Activated CD4-positive, alpha-beta T cell treated with anti-CD3 and anti-CD28 coated beads for 1 hour (primary cell): ENCODE measurements at regions not wholly inside any gene's neighbourhood (a gene's known extent, or its start where the extent isn't known, plus 50 kb on each side); places are given as distances from the start of the nearest gene placed in this dataset.

ENCODE experiments used
- DNase-seq: peaks from one replicate; pipeline ENCODE4 v3.0.0-alpha.2; 2020

- DNase-seq = no peak
Observed at GRCh38 chr18:78584459-78585022, 395.1 kb upstream of the SALL3 start.

DNA sequence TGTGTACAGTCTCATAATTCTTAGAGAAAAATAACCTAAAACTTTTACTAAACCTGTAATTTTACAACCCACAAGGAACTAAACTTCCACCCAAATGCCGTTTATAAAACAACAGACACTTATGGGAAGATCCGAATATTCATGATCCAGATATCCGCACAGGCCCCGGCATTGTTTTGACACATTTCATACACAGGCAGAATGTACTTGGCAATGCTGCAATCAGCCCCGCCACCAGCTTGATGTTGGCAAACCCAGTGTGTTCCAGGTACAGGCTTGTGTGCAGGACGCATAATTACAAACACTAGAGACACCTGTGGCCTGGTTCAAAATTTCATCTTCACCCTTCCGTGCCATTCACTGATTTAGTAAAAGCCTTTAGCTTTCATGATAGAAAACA lies 393.0 kb upstream of the SALL3 start:
- no peak for DNase-seq

DNA sequence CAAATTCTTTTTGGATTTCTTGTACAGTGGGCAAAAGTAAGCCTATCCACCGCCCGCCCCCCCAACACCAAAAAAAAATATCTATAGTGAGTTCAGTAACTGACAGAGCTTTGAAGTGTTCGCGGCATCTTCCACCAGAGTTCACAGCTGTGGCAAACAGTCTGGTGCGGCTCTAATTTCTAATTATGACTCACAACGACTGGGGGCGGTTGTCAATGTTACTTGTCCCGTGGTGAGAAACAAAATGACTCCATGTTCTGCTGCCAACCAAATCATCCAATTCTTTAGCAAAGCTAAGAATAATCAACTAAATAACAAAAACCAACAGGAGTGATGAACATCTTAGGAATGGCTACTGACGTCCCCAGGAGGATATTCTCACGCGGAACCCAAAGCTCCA lies 392.5 kb upstream of the SALL3 start:
- DNase-seq = no peak

GRCh38 chr18:78587626-78588600 lies 391.7 kb upstream of the SALL3 start:
- DNase-seq = no peak

GRCh38 chr18:78589916-78590437 lies 389.6 kb upstream of the SALL3 start:
- no peak for DNase-seq

DNA sequence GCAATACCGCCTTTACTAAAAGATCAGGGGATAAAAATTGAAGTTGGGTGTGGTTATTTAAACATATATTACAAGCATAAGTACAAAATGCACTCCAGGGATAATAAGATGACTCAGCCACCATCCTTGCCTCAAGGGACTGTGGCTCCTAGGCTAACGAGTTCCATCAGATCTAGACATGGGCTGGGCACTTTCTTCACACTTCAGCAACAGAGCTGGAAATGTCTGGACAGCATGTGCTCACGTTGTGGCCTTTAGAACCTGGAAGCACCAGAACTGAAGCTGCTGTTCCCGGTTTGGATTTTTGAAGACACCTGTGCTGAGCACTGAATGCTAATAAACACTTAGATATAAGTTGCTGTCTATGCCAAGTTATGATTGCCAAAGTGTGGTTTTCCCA lies 384.2 kb upstream of the SALL3 start:
- no peak for DNase-seq

GRCh38 chr18:78595924-78596573 lies 383.6 kb upstream of the SALL3 start:
- DNase-seq = no peak

DNA sequence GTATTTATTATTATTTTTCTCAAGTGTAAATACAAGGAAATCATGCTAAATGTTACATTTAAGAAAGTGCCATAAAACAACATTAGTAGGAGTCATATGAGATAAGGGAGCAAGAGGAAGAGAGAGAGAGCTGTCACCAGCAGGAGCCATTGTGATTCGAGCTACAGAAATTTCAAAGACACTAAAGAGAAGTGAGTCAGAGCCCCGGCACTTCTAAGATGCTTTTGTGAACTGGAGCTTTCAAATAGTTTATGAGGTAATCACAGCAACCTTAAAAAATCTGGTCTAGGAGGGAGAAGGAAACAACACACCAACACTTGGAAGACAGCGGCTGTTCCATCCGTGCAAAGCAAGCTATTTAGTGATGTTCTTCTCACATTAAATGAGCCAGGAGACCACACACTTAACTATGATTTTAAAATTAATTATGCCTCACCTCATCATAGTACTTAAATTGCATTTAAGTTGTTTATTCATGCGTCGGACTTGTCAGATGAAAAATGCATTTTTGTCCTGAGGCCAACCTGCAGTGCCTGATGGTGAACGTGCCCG lies 382.7 kb upstream of the SALL3 start:
- no peak for DNase-seq

DNA sequence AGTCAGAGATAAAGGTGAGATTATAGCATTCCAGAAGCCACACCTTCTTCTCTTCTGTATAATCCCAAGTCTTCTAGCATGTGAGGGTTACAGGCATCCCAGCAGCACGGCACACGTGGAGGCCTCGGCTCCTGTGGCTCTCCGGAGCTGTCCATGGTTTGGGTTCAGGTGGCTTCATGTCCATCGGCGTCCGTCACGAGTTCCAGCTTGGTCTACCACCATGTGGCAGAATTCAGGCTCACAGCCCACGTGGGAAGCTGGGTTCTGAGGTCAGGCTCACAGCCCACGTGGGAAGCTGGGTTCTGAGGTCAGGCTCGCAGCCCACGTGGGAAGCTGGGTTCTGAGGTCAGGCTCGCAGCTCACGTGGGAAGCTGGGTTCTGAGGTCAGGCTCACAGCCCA lies 378.3 kb upstream of the SALL3 start:
- DNase-seq = no peak

- DNase-seq = no peak
Observed at GRCh38 chr18:78601923-78602322, 377.7 kb upstream of the SALL3 start.

DNA sequence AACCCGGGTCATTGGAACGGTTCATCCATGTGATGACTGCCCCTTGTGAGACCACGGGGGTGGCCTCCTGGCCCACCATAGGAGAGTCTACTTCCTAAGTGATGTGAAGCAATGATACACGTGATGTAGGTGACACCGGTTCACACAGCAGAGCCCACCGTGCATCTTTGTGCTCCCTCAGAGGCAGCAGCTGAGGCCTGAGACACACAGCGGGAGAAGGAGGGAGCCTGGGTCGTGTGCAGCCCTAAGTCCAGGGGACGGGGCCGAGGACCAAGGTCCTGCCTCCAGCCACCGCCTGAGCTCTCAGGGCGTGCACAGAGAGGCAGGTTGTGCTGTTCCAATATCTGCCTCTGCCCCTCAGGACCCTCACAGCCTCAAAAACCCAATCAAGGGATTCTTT lies 377.2 kb upstream of the SALL3 start:
- no peak for DNase-seq

DNA sequence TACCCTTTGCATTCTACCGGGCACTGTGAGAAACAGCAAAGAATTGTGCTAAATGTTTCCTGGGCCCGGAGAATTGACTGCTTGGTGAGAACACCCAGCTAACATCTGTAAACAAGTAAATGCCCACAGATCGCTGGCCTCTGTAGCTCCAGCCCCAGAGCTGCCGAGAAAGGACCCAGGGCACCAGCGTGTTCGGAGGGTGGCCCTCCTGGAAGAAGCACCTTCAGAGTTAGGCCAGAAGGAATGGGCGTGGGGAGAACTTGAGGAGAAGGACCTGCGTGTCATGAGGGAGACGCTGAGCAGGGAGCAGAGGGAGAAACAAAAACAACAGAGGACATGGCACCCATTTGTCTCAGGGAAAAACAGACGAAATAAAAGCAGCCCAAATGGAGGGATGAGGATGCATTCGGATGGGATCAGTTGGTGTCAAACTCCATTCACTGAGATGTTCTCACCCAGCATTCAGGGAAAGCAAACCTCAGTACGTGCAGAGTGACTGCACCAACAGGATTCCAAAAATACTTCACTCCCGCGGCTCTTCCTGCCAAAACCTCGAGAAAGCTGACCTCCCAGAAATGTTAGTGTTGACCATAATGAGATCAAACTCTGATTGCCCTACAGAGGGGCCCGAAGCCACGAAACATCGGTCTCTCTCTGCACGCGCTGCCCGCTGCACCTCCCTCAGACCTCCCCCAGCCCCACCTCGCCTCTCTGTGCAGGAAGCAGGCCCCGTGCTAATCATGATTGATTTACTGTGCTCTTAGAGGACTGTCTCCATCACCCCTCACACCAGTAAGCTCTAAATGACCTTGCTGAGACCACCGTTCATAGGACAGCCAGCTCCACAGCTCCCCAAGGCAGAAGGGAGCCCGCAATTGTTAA lies 376.3 kb upstream of the SALL3 start:
- no peak for DNase-seq

GRCh38 chr18:78605255-78605654 lies 374.4 kb upstream of the SALL3 start:
- no peak for DNase-seq

- DNase-seq = no peak
Observed at GRCh38 chr18:78607221-78607620, 372.4 kb upstream of the SALL3 start.

- DNase-seq = no peak
Observed at GRCh38 chr18:78607784-78608183, 371.8 kb upstream of the SALL3 start.

- DNase-seq = no peak
Observed at GRCh38 chr18:78610179-78610578, 369.4 kb upstream of the SALL3 start.

DNA sequence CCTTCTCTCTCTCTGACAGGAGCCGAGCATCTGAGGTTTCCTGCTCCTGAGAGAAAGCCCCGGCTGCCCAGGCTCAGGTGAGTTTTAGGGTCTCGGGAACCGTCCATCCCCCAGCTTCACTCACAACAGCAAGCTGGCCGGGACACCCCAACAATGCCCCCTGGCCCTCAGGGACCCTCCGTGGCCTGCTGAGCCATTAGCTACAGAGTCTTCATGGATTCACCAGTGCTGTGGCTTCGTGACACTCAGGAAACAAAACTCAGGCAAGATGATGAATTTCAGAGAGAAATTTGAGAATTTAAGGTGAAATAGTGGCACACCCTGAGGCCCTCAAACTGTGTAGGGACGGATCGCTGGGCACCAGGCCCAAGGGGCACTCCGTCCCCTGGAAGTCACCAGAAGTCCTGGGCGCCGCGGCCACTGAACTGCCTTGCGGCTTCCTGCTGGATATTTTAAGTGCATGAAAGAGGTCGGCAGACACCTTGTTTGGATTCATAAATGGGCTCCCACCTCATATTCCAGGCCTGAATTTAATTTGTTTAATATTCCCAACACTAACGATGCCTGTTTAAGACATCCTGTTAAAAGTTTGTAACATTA lies 368.3 kb upstream of the SALL3 start:
- no peak for DNase-seq

GRCh38 chr18:78611869-78612268 lies 367.7 kb upstream of the SALL3 start:
- no peak for DNase-seq

DNA sequence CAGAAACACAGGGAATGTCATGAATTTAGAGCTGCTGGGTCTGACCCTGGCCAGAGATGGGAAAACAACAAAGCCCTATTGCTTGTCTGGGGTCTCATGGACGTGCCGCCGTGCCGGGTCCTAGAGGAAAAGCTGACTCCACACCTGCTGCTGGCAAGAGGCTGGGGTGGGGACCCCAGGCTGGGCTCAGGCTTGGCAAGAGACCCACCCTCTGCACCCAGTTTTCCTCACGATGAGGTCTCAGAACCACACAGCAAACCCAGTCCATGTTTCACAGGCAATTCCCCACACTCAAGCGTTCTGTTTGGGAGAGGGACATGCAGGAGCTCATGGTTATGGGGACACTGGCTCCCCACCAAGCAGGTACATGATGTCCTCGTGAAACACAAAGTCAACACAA lies 367.3 kb upstream of the SALL3 start:
- DNase-seq = no peak

DNA sequence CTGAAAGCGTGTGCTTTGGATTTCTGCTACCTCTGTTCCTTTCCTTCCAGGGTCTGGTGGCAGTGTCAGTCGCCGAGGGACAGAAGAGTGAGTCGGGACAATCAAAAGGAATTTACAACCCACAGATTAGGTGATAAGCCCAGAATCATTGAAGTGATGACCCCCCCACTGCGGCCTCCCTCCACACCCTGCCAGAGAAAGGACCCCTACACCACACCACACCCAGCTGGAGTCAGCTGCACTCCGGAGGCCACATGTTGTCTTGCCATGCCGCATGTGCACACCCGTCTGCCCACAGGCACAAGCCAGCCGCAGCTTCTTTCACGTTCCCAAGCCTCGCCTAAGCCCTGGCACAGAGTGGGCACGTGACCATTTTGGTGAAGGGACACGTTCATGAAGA lies 366.8 kb upstream of the SALL3 start:
- no peak for DNase-seq

DNA sequence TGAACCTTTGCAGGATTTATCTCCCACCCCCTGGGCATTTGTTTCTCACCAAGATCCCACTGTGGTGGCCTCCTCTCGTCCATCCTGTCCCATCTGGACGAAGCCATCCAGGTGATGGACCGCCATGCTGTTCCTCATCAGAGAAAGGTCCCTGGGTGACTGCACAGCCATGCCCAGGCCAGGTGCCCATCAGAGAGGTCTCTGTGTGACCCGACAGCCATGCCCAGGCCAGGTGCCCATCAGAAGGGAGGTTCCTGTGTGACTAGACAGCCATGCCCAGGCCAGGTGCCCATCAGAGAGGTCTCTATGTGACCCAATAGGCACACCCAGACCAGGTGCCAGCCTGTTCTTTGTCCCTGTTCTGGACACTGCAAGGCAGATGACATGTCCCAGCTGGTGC lies 360.9 kb upstream of the SALL3 start:
- DNase-seq = no peak

- no peak for DNase-seq
Observed at GRCh38 chr18:78619854-78620253, 359.8 kb upstream of the SALL3 start.
